ENCODE measurements at regions not wholly inside any gene's neighbourhood (a gene's known extent, or its start where the extent isn't known, plus 50 kb on each side); places are given as distances from the start of the nearest gene placed in this dataset.
A peak's percentile ranks its signal among the peaks of the same experiment; 100 is the strongest.

GRCh38 chr6:21350926-21351325 lies 242.6 kb upstream of the SOX4 start:
- Histone ChIP-seq H3K9me3 (ENCODE audit: control insufficient read depth, insufficient read depth, low read depth, low read length) (no peaks in the 10 kb centered on the region), H3K4me3 (ENCODE audit: low read depth, low read length) (no peak overlapping the region), H3K4me1 (ENCODE audit: control insufficient read depth, insufficient read depth, low read length) (peaks cover 22% of the 10 kb centered on the region), H3K27ac (ENCODE audit: low read depth, low read length) (no peak overlapping the region), H3K36me3 (ENCODE audit: control insufficient read depth, insufficient read depth, low read length) (no peaks in the 10 kb centered on the region), H3K27me3 (ENCODE audit: control insufficient read depth, insufficient read depth, low read length) (no peaks in the 10 kb centered on the region), H3K9ac (ENCODE audit: low read length) (no peak overlapping the region)

GRCh38 chr6:21352131-21352530 lies 241.4 kb upstream of the SOX4 start:
- Histone ChIP-seq H3K36me3 (ENCODE audit: control insufficient read depth, insufficient read depth, low read length) (no peaks in the 10 kb centered on the region; the same call in 1 of the 2 replicates), H3K9me3 (ENCODE audit: control insufficient read depth, insufficient read depth, low read depth, low read length) (no peaks in the 10 kb centered on the region), H3K4me3 (ENCODE audit: low read depth, low read length) (no peak overlapping the region), H3K27me3 (ENCODE audit: control insufficient read depth, insufficient read depth, low read length) (no peaks in the 10 kb centered on the region), H3K9ac (ENCODE audit: low read length) (no peak overlapping the region), H3K27ac (ENCODE audit: low read depth, low read length) (no peak overlapping the region), H3K4me1 (ENCODE audit: control insufficient read depth, insufficient read depth, low read length) (peaks cover 16% of the 10 kb centered on the region)

GRCh38 chr6:21354805-21355238 lies 238.7 kb upstream of the SOX4 start:
- Histone ChIP-seq H3K27ac (ENCODE audit: low read depth, low read length) (no peak overlapping the region), H3K4me3 (ENCODE audit: low read depth, low read length) (no peak overlapping the region), H3K4me1 (ENCODE audit: control insufficient read depth, insufficient read depth, low read length) (peaks cover 14% of the 10 kb centered on the region; the same call in 1 of the 2 replicates), H3K36me3 (ENCODE audit: control insufficient read depth, insufficient read depth, low read length) (no peaks in the 10 kb centered on the region; the same call in 1 of the 2 replicates), H3K27me3 (ENCODE audit: control insufficient read depth, insufficient read depth, low read length) (no peaks in the 10 kb centered on the region), H3K9ac (ENCODE audit: low read length) (no peak overlapping the region), H3K9me3 (ENCODE audit: control insufficient read depth, insufficient read depth, low read depth, low read length) (no peaks in the 10 kb centered on the region)

GRCh38 chr6:21355638-21356037 lies 237.9 kb upstream of the SOX4 start:
- Histone ChIP-seq H3K4me1 (ENCODE audit: control insufficient read depth, insufficient read depth, low read length) (peaks cover 19% of the 10 kb centered on the region), H3K9ac (ENCODE audit: low read length) (no peak overlapping the region), H3K4me3 (ENCODE audit: low read depth, low read length) (no peak overlapping the region), H3K9me3 (ENCODE audit: control insufficient read depth, insufficient read depth, low read depth, low read length) (no peaks in the 10 kb centered on the region), H3K27me3 (ENCODE audit: control insufficient read depth, insufficient read depth, low read length) (no peaks in the 10 kb centered on the region), H3K27ac (ENCODE audit: low read depth, low read length) (no peak overlapping the region), H3K36me3 (ENCODE audit: control insufficient read depth, insufficient read depth, low read length) (no peaks in the 10 kb centered on the region; the same call in 1 of the 2 replicates)

GRCh38 chr6:21357262-21357661 lies 236.3 kb upstream of the SOX4 start:
- H3K9ac ChIP-seq (ENCODE audit: low read length) = no peak overlapping the region
- no peak overlapping the region for H3K4me3 ChIP-seq (ENCODE audit: low read depth, low read length)
- H3K36me3 ChIP-seq (ENCODE audit: control insufficient read depth, insufficient read depth, low read length) = no peaks in the 10 kb centered on the region; the same call in 1 of the 2 replicates
- H3K27me3 ChIP-seq (ENCODE audit: control insufficient read depth, insufficient read depth, low read length) = no peaks in the 10 kb centered on the region
- H3K27ac ChIP-seq (ENCODE audit: low read depth, low read length) = no peak overlapping the region
- H3K4me1 ChIP-seq (ENCODE audit: control insufficient read depth, insufficient read depth, low read length) = peaks cover 23% of the 10 kb centered on the region
- no peaks in the 10 kb centered on the region for H3K9me3 ChIP-seq (ENCODE audit: control insufficient read depth, insufficient read depth, low read depth, low read length)

GRCh38 chr6:21359926-21360325 lies 233.6 kb upstream of the SOX4 start:
- no peak overlapping the region; the same call in 1 of the 2 replicates for H3K27ac ChIP-seq (ENCODE audit: low read depth, low read length)
- no peaks in the 10 kb centered on the region; the same call in 1 of the 2 replicates for H3K36me3 ChIP-seq (ENCODE audit: control insufficient read depth, insufficient read depth, low read length)
- H3K4me1 ChIP-seq (ENCODE audit: control insufficient read depth, insufficient read depth, low read length) = peaks cover 23% of the 10 kb centered on the region
- H3K9ac ChIP-seq (ENCODE audit: low read length) = peak overlapping the region; percentile 47
- H3K9me3 ChIP-seq (ENCODE audit: control insufficient read depth, insufficient read depth, low read depth, low read length) = no peaks in the 10 kb centered on the region
- no peaks in the 10 kb centered on the region for H3K27me3 ChIP-seq (ENCODE audit: control insufficient read depth, insufficient read depth, low read length)
- no peak overlapping the region for H3K4me3 ChIP-seq (ENCODE audit: low read depth, low read length)

GRCh38 chr6:21360336-21360735 lies 233.2 kb upstream of the SOX4 start:
- Histone ChIP-seq H3K4me3 (ENCODE audit: low read depth, low read length) (no peak overlapping the region), H3K4me1 (ENCODE audit: control insufficient read depth, insufficient read depth, low read length) (peaks cover 23% of the 10 kb centered on the region), H3K27me3 (ENCODE audit: control insufficient read depth, insufficient read depth, low read length) (no peaks in the 10 kb centered on the region), H3K36me3 (ENCODE audit: control insufficient read depth, insufficient read depth, low read length) (no peaks in the 10 kb centered on the region; the same call in 1 of the 2 replicates), H3K9me3 (ENCODE audit: control insufficient read depth, insufficient read depth, low read depth, low read length) (no peaks in the 10 kb centered on the region), H3K9ac (ENCODE audit: low read length) (peak overlapping the region; percentile 66), H3K27ac (ENCODE audit: low read depth, low read length) (no peak overlapping the region; the same call in 1 of the 2 replicates)

- Histone ChIP-seq H3K4me3 (ENCODE audit: low read depth, low read length) (peak overlapping the region; percentile 55; the same call in 1 of the 2 replicates), H3K9me3 (ENCODE audit: control insufficient read depth, insufficient read depth, low read depth, low read length) (no peaks in the 10 kb centered on the region), H3K4me1 (ENCODE audit: control insufficient read depth, insufficient read depth, low read length) (peaks cover 43% of the 10 kb centered on the region), H3K27me3 (ENCODE audit: control insufficient read depth, insufficient read depth, low read length) (no peaks in the 10 kb centered on the region), H3K9ac (ENCODE audit: low read length) (peak overlapping the region; percentile 81), H3K27ac (ENCODE audit: low read depth, low read length) (peak overlapping the region; percentile 94; the same call in 1 of the 2 replicates), H3K36me3 (ENCODE audit: control insufficient read depth, insufficient read depth, low read length) (no peaks in the 10 kb centered on the region)
Measured at GRCh38 chr6:21367148-21367547, 226.4 kb upstream of the SOX4 start.

GRCh38 chr6:21367649-21368154 lies 225.8 kb upstream of the SOX4 start:
- Histone ChIP-seq H3K27ac (ENCODE audit: low read depth, low read length) (peak overlapping the region; percentile 94), H3K9ac (ENCODE audit: low read length) (peak overlapping the region; percentile 81), H3K9me3 (ENCODE audit: control insufficient read depth, insufficient read depth, low read depth, low read length) (no peaks in the 10 kb centered on the region), H3K27me3 (ENCODE audit: control insufficient read depth, insufficient read depth, low read length) (no peaks in the 10 kb centered on the region), H3K4me3 (ENCODE audit: low read depth, low read length) (peak overlapping the region; percentile 55; the same call in 1 of the 2 replicates), H3K36me3 (ENCODE audit: control insufficient read depth, insufficient read depth, low read length) (no peaks in the 10 kb centered on the region), H3K4me1 (ENCODE audit: control insufficient read depth, insufficient read depth, low read length) (peaks cover 43% of the 10 kb centered on the region)

- Histone ChIP-seq H3K9me3 (ENCODE audit: control insufficient read depth, insufficient read depth, low read depth, low read length) (no peaks in the 10 kb centered on the region), H3K27ac (ENCODE audit: low read depth, low read length) (no peak overlapping the region; the same call in 1 of the 2 replicates), H3K9ac (ENCODE audit: low read length) (no peak overlapping the region), H3K4me1 (ENCODE audit: control insufficient read depth, insufficient read depth, low read length) (peaks cover 59% of the 10 kb centered on the region), H3K27me3 (ENCODE audit: control insufficient read depth, insufficient read depth, low read length) (no peaks in the 10 kb centered on the region), H3K4me3 (ENCODE audit: low read depth, low read length) (no peak overlapping the region), H3K36me3 (ENCODE audit: control insufficient read depth, insufficient read depth, low read length) (peaks cover 2% of the 10 kb centered on the region; the same call in 1 of the 2 replicates)
Measured at GRCh38 chr6:21371061-21371460, 222.5 kb upstream of the SOX4 start.

GRCh38 chr6:21371676-21372171 lies 221.8 kb upstream of the SOX4 start:
- H3K9me3 ChIP-seq (ENCODE audit: control insufficient read depth, insufficient read depth, low read depth, low read length) = no peaks in the 10 kb centered on the region
- H3K4me1 ChIP-seq (ENCODE audit: control insufficient read depth, insufficient read depth, low read length) = peaks cover 59% of the 10 kb centered on the region
- H3K27ac ChIP-seq (ENCODE audit: low read depth, low read length) = no peak overlapping the region; the same call in 1 of the 2 replicates
- H3K27me3 ChIP-seq (ENCODE audit: control insufficient read depth, insufficient read depth, low read length) = no peaks in the 10 kb centered on the region
- H3K9ac ChIP-seq (ENCODE audit: low read length) = no peak overlapping the region
- peaks cover 3% of the 10 kb centered on the region; the same call in 1 of the 2 replicates for H3K36me3 ChIP-seq (ENCODE audit: control insufficient read depth, insufficient read depth, low read length)
- H3K4me3 ChIP-seq (ENCODE audit: low read depth, low read length) = no peak overlapping the region

Measured in HUES6 (cell line).